Activated CD4-positive, alpha-beta T cell treated with anti-CD3 and anti-CD28 coated beads, Interleukin-10, Interleukin-2, amounts not matched to agents 100 ng/mL and 50 ng/mL, durations not matched to agents 16 hours and 8 hours (primary cell): ENCODE measurements at regions not wholly inside any gene's neighbourhood (a gene's known extent, or its start where the extent isn't known, plus 50 kb on each side); places are given as distances from the start of the nearest gene placed in this dataset.
A peak's percentile ranks its signal among the peaks of the same experiment; 100 is the strongest.
"Not testable (repeated sequence)": the region's sequence is repeated elsewhere in the genome, so short reads cannot be mapped to it uniquely, and the experiment has no call there.

Experiments
- DNase-seq: peaks from one replicate; pipeline ENCODE4 v3.0.0-alpha.2; 2020

DNA sequence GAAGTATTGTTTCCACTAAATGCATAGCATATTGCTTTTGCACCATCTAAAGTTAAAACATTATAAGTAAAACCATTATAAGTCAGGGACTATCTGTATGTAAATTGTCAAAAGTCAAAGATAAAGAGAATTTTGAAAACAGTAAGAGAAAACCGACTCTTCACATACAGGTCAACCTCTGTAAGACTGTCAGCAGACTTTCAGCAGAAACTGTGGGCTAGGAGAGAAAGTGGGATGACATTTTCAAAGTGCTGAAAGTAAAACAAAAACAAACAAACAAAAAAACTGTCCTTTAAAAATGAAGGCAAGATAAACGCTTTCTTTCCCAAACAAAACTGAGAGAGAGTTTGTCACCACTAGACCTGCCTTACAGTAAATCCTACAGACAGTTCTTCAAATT, 122.9 kb upstream of the ID2 start:
- DNase-seq: no peak

DNA sequence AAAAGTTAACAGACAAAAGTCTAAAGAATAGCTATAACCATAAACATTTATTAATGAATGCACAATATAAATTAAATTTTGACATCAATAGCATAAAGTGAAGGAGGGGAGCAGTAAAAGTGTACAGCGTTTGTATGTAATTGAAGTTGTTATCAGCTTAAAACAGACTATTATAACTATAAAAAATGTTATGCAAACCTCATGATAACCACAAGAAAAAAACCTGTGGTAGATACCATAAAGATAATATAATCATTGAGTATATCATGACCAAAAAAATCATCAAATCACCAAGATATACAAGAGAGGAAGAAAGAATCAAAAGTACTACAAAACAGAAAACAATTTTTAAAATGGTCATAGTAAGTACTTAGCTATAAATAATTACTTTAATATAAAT, 122.1 kb upstream of the ID2 start:
- no peak for DNase-seq

DNA sequence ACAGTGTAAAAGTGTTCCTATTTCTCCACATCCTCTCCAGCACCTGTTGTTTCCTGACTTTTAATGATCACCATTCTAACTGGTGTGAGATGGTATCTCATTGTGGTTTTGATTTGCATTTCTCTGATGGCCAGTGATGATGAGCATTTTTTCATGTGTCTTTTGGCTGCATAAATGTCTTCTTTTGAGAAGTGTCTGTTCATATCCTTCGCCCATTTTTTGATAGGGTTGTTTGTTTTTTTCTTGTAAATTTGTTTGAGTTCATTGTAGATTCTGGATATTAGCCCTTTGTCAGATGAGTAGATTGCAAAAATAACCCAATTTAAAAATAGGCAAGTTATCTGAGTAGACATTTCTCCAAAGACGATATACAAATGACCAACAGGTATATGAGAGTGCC, 120.2 kb upstream of the ID2 start:
- not testable (repeated sequence) for DNase-seq

DNA sequence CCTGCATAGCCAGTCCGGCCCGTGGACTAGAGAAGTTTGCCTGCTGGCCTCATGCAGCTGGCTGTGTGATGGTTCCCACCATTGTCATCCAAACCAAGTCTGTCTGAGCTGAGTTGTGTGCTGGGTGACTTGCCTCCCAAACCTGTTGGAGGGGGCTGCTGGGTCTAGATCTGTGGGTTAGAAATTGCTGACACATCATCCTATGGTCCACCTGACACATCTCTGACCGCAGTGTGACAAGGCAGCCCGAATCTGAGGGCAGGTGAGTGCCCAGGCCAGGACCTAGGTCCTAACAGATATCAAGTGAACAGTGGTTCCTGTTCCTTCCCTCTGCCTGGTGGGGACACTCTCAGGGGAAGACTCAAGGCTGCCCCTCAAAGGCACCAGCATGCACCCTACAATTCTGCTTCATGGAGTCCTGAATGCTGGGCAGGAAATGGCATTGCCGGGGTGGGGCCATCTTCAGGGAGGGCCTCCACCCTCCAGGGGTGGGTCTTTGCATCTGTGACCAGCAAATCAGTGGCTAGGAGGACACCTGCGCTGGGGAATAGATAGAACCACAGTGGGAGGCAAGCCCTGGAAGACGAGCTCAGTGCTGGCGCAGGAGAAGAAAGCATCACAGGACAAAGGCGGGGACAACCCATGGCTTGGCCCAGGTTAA, 117.9 kb upstream of the ID2 start:
- no peak for DNase-seq

DNA sequence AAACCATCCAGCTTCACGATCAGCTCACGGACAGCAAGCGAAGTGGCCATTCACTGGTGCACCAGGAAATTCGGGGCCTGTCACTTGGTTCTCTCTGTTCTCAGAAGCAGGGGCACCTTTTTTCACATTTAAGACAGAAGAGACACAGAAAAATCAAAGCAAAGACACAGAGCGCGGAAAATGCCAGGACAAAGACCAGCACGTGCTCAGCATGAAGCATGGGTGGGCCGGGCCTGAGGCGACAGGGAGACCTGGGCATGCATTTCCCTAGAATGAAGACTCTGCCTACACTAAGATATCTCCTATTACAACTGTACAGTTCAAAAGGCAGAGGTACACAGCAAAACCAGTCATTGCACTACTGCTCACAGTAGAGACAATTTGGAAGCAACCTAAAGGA, 117.4 kb upstream of the ID2 start:
- no peak for DNase-seq

DNA sequence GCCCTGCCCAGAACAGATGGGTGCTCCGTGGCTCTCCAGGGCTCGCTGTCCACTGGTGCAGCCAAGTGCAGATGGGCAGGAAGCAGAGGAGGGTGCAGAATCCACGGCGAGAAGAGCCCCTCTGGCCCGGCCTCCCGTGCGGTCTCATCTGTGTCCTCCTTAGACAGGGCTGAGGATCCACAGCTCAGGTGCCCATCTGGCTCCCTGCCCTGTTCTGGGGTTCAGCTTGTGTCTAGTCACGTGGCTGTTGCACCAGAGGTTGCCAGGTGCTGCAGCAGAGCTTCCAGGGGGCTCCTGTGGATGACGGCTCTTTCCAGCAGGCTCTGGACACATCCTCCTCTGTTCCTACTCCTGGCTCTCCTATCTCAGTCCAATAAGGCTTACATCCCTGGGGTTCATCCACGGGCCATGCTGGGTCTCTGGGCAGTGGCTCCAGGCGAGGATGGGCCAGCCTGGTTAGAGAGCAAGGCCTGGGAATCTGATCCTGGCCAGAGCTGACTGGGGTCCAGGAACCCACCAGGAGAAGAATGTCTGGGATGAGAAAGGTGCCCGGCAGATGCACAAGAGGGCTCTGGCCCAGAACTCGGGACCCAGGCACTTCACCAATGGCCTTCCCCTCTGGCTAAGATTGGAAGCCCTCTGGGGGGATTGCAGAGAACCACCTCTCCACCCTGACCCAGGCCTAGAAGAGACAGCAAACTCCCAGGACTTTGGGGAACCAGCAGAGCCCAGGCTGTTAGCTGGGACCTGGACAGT, 116.3 kb upstream of the ID2 start:
- DNase-seq: no peak

DNA sequence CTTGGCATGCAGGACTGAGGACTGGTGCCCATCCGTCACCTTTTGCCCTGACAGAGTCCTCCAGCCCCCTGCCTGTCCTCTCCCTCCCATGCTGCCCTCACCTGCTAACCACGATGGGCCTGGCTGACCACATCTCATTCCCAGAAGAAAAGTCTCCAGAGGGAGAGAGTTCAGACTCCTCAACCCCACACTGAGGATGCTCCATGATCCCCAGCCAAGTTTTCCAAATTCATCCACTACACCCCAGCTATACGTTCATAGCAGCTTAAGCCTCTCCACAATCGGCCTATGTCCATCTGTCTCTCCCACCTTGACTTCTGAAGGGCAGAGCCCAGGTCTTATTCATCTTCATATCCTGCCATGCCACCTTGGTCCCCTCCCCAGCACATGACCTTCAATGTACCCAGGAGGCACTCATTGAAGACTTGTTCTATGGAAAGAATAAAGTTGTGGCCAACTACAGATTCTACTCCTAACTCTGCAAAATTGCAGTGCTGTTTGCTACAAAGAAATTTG, 115.6 kb upstream of the ID2 start:
- DNase-seq: no peak

DNA sequence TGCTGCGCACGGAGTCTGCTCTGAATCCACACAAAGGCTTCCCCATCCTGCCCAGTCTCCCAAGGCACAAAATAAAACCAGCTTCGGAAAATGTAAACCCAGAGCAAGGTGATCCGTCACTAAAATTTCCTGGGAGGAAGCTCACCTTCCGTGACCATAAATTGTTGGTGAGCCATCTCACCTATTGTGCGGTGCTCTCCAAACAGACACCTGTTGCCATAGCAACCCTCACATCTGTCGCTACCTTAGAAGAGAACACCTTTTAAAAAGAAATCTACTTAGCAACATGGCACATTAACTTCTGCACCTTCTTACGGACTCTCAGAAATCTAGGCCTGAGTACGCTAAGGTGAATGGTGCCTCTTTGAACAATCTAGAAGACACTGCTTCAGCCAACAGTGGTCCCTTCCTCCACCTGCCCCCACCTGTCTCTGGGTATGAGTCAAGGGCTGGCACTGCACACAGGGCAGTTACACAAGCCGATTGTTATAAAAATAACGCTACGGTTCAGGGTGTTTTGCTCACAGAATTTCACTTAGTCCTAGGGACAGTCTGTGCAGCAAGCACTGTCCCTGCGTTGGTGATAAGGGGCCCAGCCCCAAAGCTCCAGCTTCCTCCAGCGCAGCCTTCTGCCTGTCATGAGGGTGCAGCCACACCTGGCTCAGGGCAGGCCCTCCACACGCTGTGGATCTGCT, 114.9 kb upstream of the ID2 start:
- DNase-seq: no peak

DNA sequence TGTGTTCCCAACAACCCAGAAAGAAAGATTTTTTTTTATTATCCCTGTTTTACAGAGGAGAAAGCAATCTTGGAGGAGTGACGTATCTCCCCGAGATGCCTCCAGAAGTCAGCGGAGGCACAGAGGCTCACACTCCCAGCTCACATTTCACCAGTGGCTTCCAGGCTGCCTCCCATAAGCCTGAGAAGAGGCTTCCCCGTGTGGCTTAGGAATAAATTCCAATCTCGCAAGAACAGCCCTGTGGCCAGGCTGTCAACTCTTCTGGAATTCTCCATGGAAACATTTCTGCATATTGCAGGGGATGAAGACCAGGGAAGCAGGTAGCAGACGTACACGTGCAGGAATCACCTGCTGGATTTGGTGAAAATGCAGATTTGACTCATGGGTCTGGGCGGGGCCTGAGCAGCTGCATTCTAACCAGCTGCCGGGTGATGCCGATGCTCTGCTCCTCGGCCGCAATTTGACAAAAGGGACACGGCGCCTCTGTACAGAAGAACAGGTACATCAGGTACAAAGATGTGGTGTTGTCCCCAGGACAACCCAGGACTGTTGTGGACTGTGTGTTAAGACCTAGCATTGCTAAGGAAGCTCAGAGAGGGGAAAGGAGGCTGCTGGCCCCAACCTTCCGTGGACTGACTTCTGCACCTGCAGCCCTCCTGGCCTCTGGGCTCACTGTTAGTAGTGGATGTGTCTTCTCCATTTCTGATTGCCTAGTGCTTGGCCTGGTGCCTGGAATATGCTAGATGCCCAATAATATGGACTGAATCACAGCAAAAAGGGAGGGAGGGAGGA, 114.2 kb upstream of the ID2 start:
- DNase-seq: no peak

DNA sequence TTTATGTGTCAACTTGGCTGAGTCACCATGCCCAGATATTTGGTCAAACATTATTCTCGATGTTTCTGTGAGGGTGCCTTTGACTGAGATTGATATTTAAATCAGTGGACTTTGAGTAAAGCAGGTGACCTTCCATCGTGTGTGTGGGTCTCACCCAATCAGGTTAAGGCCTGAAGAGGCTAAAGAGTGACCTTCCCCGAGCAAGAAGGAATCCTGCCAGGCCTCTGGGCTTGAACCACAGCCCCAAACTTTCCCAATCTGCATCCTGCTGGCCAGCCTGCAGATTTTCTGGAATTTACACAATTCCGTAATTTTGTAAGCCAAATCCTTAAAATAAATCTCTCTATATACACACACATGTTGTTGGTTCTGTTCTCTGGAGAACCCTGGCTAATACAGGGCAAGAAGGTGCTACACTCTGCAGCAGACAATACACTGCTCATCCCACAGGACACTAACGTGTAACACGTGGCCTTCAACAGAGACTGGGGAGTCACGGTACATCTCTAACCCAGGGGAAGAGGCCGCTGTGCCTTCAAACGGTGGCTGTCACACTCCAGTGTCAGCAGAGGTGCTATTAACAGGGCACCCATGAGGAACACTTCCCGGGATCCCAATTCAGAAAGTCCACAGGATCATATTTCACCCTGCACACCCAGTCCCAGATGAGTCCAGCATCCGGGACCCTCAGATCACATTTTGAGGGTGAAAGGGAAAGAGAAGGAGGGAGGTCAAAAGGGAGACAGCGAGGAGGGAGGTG, 113.1 kb upstream of the ID2 start:
- DNase-seq: no peak

DNA sequence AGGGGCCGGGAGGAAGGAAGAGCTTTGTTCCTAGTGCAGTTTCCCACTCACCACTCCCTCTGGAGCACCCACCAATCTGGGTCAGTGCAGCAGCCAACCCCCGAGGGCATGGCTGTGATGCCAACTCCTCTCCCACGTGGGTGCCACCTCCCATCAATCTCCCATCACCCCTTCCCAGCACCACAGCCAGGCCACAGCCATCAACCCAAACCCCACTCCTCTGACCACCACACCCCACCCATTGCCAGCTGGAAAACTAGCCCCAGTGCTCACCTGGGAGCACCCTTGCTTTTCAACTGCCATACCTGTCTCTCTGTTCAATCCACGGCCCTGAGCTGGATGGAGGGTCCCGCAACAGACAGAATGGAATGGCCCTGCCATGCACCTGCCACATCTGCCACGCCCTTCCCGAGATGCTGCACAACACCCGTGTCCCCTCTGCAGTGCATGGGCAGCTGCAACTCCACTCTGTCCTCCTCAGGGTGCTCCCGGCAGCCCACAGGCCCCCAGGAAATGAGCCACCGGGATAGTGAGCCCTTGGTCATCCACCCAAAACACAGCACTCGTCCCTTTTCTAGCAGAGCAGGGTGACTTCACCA, 112.4 kb upstream of the ID2 start:
- no peak for DNase-seq

DNA sequence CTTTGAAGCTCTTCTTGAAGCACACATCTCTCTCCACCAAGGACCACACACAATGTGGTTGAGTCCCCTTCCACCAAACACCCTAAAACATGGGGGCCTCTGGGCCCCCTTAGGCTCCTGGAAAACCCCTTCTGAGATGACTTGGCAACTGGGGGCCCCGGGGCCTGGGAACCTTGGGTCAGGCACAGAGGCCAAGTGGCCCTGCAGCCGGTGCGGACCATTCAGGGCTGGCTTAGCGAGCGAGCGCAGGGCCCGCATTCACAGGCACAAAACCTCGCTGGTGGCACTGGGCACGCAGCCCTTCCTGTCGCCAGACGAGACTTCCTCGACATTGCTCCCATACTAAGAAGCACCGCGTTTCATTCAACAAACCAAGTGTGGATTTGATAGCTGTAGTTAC, 111.2 kb upstream of the ID2 start:
- DNase-seq: no peak

DNA sequence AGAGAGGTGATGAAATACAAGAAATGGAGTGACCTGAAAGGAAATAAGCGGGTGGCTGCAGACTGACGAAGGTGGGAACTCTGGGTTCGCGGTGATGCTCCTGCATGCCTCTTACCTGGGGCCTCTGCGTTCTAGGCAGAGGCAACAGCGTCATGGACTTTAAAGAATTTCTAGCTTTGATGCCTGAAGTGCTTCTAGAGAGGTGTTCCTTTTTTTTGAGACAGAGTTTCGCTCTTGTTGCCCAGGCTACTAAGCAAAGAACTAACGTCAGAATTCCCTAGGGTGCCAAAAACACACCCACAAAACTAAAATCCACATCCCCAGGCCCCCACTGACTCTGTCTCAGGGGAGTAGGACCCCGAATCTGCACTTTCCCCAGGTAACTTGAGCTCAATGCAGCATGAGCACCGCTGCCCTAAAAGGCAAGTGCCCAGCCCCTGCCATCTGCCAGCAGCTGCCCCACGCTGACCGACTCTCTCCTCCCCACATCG, 110.5 kb upstream of the ID2 start:
- no peak for DNase-seq

DNA sequence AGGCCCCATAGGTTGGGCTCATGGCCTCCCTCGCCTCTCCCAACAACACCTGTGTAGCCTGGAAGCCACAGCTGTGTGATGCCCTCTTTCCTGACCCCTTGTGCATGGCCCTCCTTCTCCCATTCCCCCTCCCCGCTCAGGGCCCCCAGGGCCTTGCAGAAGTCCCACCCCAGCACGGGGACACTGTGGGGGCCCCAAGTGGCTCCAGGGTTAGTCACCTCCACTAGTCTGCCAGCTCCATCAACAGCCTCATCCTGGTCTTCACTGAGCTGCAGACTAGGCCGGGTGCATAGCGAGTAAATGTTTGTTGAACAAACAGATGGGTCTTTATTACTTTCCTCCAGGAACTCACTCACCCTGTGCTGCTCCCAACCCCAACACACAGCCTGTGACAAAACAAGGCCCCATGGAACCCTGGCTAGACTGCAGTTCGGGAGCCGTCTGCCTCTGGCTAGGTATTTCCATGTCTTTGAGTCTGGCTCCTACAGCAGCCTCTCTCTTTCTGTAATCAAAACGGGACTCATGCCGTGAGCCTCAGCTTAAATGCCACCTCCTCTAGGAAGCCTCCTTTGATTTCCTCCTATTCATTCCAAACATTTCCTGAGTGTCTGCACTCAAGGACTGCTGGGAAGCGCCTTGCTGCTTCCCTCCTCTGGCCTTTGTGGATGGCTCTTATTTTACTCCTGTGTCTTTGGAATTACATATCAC, 109.9 kb upstream of the ID2 start:
- DNase-seq: no peak

DNA sequence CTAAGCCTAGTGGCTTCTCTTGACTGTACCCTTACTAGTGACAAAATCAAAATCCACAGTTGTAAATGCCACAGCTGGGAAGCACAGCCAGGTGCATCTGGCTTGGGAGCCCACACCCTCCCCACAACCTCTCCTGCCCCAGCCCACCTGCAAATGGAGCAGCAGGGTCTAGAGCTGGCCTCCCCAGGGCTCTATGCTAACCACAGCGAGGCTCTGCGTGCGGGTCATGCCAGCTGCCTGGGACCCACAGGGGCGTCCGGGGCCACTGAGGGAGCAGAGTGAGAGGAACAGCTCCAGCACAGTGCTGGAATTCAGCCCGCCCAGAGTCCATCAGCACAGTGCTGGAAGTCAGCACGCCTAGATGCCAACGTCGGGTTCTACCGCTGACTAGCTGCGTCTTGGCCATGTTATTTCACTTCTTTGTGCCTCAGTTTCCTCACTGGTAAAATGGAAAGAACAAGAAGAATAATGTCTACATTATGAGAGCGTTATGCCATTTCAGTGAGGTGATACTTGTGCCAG, 109.1 kb upstream of the ID2 start:
- DNase-seq: no peak

DNA sequence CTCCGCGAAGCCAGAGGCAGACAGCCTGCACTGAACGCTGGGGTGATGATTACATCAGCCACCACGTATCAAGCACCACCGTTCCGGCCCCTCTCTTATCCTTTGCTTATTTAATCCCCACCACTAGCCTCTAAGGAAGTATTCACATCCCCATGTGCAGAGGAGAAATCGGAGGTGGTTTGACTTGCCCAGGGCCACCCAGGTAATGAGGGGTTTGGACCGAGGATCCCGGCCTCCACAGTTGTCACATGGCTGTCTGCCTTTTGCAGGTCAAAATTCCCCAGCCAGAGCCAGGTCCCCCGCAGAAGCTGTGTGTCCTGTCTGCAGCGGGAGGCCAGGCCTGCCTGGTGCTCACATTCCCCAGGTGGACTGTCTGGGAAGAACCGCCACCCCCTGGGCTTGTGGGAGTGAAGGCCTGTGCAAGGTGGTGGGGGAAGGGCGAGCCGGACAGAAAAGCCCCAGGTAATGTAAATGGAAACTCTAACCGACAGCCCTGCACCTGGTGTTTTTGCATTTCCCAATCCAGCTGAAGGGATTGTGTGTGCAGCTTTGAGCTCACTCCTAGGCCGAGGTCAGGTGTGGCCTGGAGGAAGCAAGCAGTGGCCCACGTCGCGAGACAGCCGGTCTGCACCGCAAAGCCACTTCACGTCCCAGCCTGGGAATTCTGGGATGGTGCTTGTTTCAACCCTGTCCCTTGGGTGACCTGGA, 108.5 kb upstream of the ID2 start:
- DNase-seq: no peak

DNA sequence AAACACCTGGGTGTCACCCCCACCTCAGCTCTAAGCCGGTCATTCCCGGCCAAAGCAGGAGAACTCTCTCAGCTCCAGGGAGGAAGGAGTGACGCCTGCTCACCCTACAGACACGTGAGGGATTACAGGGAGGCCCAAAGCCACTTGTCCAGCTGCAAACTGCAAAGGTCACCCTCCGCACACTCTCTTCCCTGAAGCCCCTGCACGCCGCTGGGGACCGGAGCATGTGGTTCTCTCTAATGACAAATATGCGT, 108.0 kb upstream of the ID2 start:
- DNase-seq: no peak

DNA sequence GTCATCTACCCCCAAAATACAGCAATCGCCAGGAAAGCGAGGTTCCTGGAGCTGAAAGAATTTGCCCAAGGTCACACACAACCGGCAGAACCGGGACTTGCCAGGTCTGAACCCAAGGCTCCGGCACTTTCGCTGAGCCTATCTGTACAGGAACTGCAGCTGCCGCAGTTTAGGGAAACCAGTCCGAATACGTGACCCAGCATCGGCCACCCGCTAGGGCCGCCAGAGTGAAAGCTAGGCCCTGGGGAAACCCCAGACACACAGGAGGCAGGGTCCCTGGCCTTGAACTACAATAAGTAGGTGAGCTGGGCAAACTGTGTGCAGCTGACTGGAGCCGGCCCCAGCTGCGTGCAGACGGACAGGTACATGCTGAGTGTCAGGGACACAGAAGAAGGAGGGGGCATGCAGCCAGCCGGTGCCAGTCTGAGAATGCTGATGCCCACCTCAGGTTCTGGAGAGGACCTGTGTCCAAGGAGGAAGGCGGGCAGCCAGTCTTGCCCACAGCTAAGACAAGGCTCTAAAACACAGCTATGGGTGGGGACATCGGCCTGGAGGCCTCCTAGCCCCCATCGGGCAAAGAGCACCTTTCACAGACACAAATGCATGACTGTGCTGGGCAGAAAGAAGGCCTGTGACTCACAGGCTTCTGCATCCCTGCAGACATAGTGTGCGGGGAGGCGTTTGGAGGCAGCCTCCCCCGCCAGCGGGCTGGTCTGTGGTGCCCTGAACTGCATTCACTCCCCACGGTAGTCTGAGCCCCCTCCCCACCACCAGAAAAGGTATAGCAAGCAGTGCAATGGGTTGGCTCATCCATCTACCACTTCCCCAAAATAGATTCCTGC, 107.4 kb upstream of the ID2 start:
- DNase-seq: no peak

DNA sequence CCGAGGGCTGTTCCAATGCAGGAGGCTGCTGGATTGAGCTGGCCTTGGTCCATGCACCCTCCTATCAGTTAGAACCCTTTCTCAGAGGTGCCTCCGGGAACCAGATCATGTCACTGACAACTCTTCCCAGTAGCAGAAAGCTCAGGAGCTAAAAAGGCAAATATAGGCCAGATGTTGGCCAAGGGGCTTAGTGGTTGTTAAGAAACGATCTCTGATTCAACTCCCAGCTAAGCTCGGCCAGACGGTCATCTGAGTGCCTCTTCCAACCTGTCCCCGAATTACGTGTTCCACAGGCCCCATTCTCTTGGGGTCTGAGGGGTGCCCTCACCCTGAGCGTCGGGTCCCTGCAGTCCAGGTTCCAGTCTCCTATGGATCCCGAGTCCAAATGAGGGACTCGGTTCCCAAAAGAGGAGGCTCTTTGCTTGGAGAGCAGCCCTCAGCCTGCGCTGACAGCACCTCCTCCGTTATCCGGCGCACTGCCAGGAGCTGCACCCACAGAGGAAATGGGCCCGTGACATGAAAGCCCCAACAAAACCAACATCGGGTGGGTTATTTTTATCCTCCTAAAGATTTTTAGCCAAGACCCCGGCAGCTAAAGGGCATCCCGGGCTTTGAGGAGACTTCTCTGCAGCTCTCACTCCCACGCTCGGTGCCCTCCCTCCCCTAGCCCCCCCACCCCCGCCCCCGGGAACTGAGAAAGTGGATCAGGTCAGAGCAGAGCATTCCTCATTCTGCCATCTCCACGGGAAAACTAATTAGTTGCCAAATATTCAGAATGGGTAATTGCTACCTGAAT, 106.6 kb upstream of the ID2 start:
- peak; percentile 34 for DNase-seq
